UCSD-AML1 (cell line): ENCODE measurements at regions not wholly inside any gene's neighbourhood (a gene's known extent, or its start where the extent isn't known, plus 50 kb on each side); places are given as distances from the start of the nearest gene placed in this dataset.

Source experiments
- DNase-seq: peaks from one replicate; lab custom pipeline; 2025; ENCODE audit not compliant: unreplicated experiment; lab: John Stamatoyannopoulos, UW

DNA sequence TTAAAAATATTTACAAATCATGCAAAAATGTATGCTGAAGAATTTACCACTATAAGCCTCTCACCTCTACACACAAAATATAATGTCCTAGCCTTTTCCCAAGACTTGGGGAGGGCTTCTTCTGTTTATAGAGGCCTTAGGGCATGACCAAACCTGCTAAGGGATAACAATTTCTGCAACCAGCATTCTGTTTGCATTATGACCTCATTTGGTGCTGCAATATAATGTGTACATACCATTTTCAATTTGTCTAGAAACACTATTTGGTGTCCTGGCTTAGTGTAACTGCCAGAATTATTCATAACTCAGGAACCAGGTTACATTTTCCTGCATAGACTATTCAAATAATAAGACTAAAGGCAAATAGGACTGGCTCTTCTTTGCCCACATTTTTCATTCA, 446.6 kb upstream of the SORCS1 start:
- DNase-seq: no peak

DNA sequence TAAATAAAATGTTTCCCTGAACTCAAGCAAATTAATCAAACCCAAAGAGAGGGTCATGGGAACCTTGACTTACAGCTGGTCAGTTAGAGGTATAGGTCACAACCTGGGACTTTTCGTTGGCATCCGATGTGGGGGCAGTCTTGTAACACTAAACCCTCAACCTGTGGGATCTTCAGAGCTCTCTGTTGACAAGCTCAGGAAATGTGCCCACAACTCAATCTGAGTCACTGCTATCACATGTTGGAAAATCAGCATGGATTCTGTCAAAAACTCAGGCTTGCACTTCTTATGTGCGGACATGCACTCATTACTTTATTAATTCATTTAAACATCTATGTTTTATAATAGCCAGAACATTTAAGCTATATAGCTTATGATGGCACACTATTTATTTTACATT, 424.6 kb upstream of the SORCS1 start:
- no peak for DNase-seq

DNA sequence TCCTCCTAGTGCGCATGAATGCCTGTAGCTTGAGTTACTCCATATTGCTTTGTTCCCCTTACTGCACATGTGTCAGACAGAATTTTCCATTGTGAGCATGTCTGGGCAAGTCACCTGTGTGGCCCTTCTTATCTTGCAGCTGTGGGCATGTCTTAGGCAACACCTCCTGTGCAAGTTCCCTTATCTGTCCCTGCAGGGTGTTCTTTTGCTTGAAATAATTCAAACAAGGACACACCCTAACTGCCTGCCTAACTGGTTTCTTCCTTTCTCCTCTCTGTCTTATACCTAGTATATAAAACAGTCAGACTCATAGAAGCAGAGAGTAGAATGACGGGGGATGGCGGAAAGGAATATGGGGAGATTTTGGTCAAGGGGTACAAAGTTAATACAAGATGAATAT, 421.1 kb upstream of the SORCS1 start:
- no peak for DNase-seq

DNA sequence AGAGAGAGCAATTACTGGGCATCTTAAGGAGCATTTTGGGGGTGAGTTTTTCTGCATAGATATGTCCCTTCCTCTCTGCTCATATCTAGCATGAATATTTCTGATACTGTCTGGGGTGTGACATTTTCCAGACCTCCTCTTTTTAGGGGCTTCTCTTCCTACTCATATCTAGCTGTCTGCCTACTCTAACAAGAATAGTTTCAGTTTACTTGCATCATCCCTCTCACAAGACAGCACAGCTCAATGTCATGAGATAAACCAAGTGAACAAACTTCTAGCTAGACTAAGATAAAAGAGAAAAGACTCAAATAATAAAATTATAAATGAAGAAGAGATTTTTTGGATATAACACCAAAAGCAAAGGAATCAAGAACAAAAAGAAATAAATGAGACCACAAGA, 419.5 kb upstream of the SORCS1 start:
- DNase-seq: no peak

DNA sequence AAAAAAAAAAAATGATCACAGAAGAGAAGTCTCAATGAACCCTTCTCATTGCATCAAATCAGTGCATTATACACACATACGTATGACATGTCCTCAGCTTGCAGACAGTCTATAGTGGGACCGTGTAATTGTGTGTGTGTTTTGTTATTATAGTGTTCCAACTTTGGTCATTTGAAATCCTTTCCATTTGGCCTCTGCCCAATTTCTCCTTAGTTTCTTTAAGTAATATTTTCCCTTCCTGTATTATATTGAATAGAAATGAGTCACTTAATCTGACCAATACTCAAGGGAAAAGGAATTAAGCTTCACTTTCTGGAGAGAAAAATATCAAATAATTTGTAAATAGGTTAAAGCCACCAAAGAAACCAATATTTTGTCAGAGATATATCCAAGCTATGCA, 415.5 kb upstream of the SORCS1 start:
- no peak for DNase-seq

DNA sequence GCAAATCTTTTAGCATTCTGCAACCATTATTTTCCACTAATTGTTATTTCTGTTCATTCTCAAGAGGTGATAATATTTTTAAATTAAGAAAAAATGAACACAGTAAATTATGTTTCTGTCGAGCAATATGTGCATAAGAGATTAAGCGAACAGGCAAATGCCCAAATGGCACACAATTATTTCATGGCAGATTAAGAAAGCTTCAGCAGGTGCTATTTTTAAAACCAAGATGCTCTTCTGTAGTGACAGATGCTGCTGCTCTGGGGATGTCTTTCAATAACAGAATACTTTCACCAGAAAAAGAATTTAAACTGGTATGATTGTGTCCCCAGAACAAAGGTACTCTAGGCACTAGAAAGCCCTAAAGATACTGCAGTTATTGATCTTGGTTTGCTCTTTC, 412.7 kb upstream of the SORCS1 start:
- no peak for DNase-seq

DNA sequence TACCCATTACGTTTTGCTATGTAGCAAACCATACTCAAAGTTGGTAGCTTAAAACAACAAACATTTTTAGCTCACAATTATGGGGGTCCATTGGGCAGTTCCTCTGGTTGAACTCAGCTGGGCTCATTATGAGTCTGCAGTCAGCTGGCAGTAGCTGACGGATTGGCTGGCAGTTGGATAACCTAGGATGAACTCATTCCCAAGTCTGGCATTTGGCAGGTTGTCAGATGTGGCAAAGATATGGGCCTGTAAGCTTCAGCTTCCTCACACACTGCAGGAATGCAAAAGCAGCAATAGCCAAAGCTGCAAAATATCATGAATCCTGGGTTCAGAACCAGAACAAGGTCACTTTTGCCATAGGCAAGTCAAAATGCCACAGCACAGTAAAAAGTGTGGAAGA, 412.2 kb upstream of the SORCS1 start:
- no peak for DNase-seq

DNA sequence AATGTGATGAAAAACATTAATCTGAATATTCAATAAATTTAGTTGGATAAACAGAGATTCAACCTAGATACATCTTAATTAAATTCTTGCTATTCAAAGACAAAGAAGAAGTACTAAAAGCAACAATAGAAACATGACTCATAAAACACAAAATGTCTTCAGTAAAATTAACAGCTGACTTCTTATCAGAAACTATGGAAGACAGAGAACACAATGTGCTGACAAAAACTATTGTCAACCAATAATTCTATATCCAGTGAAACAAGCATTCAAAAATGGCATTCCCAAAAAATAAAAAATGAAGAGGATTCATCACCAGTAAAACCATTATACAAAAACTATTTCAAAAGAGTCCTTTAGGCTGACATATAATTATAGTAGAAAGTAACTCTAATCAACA, 400.5 kb upstream of the SORCS1 start:
- DNase-seq: no peak

DNA sequence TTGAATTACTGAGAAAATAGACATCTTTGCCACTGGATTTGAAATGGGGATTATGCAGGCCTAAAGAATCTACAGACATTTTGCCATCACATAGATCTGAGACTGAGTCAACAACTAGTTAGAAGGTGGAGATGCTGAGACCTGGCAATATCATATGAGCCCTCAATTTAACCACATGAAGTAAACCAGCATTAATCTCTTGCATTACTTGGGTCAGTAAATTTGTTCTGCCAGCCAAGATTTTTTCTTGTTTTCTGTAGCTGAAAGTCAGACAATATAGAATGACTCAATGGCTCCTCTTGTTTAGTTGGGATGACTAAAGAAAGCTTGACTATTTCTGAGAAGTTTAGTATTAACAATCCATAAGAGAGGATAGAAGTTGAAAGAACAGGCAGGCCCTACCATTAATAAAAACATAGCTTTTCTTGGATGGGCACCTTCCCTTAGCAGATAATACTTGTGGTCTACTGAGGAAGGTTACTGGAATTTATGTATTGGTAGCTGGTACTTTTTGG, 396.7 kb upstream of the SORCS1 start:
- DNase-seq: no peak

DNA sequence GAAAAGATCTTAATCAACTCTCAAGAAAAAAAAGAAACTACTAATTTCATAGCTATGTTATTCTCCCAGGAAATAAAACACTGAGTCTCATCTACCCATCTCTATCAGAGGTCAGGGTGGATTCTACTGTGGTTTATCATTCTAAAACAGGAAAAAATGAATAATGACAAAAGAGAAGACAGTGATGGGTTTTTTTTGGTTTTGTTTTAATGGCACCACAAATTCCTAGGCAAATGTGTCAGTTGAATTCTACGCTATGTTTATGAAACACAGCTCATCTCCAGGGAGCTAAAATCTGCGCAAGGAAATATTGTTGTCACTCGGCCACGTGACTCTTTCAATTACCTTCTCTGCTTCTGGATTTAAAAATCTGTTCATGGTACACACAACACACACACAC, 393.4 kb upstream of the SORCS1 start:
- no peak for DNase-seq

DNA sequence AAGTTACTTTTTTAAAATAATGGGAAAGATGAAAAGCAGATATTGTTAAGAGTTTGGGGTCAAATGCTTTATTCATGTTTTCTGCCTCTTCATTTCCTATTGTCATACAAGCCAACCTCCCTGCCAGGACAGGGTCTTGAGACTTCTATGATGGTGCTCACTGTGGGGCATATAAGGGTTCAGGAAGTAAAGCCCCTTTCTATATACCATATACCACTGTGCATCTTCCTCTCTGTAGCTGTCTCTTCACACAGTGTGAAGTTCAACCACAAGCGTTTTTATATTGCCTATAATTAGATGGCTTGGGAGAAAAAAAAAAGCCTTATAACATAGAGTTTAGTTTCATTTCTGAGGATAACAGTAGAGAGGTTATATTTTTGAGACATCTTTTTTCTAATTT, 389.8 kb upstream of the SORCS1 start:
- no peak for DNase-seq

DNA sequence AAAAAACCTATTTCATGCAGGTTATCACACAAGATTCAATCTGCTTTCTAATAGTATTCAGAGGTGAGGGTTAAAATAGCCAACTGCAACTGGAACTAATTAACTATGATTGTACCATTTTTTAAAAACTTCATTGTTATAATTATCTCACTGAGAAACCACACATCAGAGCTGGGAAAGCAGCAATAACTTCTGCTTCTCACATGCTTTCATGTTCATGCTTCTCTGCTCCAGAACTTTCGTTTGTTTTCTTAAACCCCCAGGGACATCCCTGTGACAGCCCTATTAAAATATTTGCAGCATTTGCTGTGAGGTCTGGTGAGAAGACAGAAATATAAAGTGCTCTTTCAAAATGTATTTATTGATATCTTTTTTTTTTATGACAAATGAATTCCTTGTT, 389.0 kb upstream of the SORCS1 start:
- no peak for DNase-seq

DNA sequence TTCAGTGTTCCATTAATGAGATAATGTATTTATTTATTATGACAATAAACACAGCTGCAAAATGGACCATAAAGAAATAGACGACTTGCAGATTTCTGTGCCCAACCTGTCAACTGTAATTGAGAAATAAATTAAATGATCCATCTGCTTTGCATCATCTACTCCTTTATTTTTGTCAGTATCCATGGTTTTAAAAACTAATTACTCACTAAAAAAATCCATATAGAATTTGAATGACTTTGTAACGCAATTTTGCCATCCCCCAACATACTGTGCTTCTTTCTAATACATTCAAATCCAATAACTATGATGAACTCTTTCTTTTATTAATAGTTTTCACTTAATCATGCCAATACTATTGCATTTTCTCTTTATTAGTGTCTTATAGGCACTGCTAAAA, 388.5 kb upstream of the SORCS1 start:
- DNase-seq: no peak

DNA sequence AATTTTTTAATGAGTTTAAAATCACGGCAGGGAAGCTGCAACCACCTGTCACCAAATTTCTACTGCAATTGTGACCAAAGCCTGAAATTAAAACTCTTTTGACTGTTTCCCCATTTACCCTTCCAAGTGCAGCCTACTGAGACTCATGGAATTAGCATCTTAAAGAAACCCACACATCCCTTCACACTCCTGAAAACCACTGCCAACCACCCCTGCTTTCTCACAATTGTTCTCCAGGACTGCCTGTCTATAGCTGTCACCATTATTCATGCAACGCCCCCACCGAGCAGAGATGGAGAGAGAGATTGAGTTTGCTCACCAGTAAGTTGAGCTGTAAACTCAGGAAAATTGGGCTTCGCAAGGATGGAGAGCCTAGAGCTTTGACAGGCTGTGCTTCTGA, 383.8 kb upstream of the SORCS1 start:
- DNase-seq: no peak

DNA sequence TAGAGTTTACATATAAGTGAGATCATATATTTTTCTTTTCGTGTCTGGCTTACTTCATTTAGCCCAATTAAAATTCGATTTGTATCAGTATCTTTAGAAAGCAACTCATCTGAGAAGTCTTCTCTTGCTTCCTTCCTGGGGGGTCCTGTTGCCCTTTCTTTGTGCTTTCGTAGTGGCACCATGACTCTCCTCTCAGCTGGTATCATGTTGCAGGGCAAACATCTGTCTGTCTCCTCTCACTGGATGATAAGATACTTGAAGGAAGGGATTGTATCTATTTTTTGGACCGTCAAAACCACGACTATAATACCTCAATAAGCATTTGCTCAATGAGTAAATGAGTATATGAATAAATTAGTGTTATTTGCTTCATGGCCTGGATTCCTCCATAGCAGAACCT, 382.5 kb upstream of the SORCS1 start:
- DNase-seq: no peak

DNA sequence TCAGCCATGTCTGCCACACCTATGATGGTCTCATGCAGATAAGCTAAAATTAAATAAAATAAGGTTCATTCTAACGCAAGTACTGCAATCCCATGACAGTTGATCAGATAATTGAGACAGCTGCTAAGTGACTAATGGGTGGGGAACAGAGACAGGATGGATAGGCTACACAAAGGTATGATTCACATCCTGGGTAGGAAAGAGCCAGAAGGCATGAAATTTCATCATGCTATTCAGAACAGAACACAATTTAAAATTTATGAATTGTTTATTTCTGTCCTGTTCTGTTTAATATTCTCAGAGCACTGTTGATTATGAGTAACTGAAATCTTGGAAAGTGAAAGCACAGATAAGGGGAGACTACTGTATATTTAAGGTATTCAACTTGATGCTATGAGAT, 381.8 kb upstream of the SORCS1 start:
- DNase-seq: no peak

DNA sequence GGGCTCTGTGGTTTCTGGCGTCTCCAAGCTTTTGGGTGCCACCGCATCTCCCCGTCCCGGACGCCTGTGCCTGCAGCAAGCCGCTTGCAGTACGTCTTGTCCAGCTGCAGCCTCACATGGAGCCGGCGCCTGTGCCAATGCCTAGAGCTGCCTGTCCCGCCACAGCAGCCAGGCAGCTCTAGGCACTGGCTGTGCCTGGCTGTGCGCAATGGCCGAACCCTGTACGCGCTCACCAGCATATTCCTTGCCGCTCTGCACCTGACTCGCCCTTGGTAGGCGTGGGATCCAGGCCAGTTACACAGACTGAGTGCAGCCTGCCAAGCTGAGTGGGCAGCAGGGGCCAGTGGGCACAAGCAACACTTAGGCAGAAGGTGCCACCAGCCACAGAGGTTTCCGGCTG, 381.2 kb upstream of the SORCS1 start:
- DNase-seq: no peak

DNA sequence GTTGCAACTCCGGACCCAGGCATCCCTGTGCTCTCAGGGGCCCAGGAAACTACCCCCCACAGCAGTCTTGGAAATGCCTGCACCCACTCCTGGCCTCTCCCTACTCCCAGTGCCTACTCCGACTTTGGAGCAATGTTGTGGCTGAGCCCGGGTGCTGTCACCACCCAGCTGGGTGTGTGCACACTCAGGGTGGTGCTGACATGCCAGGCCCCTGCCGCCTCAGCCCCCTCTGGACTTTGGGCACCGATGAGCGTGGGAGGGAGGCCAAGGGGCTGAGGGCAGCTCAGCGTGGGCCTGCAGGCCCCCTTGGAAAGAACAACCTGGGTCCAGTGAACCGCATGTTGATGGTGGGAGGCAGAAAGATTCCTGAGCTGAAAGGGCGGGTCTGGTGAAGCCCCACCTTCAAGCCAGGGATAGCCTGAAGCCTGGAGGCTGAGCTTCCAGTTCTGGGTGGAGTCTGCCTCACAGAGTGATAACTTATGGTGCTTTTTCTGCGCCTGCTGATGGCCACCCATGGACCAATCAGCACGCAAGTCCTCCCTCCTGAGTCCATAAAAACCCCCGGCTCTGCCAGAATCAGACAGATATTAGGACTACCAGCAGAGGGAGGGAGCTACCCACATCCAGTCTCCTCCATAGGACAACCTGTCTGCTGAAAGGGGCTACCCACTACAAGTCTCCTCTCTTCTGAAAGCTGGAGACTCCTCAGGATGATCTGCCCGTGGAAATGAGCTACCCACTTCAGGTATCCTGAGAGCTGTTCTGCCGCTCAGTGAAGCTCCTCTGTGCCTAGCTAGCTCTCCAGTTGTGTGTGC, 380.4 kb upstream of the SORCS1 start:
- no peak for DNase-seq

DNA sequence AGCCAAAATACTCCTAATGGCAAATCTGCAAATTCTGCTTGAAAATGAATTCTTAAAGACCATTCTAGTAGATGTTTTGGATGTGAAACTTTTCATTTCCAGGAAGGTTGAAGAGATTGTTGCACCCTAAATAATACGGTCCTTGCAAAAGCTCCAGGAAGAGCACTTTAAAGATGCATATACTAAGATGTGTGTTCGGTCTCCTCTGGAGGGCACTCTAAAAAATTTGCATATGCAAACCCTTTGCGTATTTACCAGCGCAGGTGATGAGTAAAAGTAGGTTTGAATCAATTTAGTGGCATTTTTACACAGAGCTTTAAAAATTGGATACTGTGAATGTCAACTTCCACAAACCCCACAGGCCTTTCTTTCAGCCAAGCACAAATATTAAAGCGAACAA, 378.1 kb upstream of the SORCS1 start:
- no peak for DNase-seq

DNA sequence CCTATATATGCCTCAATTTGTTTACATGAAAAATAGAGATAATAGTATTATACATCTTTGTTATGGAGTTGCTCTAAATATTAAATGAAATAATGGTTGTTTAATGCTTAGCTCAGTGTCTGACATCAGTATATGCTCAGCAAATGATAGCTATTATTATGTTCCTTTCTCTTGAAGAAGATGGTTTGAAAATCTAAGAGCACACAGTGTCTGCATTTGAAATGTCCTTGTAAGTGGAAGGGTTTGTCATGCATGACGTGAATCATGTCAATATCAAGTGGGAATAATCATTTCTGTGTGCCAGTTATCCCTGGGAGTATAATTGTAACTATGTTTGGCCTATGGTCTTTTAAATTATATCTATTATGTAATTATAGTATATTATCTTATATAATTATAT, 377.5 kb upstream of the SORCS1 start:
- no peak for DNase-seq

DNA sequence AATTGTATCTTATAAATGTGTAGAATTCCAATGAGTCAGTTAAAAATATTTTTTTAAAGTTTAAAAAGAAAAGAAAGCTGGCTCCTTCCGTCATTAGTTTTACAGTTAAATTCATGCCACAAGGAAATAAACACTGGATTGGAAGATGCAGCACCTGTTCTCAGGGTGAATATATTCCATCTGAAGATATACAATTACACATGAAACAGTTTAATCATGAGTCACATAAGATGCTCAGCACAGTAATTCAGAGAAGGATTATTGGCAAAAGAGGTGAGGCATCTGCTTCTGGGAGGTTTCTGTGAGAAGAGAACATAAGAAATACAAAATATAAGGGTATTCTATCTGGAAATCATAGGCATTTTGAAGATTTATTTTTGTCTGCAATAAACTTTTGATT, 376.5 kb upstream of the SORCS1 start:
- DNase-seq: no peak

DNA sequence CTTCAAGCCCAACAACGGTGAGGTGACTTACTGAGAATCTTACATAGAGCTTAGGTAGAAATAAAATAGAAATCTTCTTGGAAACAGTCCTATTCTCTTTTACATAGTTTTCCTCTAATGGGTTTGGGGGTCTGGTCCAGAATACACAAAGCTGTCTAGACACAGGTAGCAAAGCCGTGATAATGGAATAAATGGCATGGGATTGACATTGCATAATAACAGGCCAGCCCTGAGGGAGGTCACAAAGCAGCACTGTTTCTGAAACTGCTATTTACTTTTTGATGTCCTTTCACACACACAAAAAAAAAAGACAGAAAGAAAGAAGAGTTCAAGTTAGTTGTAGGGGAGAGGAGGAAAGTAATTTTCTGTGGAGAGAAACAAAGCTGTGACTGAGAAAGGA, 364.8 kb upstream of the SORCS1 start:
- DNase-seq: no peak

DNA sequence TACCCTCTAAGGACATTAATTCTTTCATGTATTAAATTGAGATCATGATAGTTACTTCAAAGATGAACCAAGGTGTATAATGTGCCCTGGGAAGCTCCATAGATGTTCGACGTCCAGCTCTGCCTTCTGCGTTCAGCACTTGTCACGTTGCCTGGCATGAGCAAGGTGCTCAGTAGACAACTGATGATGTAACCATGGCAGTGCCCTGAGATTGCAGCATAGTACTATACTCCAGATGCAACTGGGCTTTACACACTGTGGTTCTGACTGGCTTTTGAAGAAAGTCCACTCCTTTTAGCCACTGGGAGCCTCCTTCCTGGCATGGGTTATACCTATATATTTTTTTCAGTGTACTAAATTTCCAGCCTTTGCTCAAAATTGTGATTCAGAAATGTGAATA, 355.8 kb upstream of the SORCS1 start:
- DNase-seq: no peak
